ENCODE measurements at regions not wholly inside any gene's neighbourhood (a gene's known extent, or its start where the extent isn't known, plus 50 kb on each side); places are given as distances from the start of the nearest gene placed in this dataset.

DNA sequence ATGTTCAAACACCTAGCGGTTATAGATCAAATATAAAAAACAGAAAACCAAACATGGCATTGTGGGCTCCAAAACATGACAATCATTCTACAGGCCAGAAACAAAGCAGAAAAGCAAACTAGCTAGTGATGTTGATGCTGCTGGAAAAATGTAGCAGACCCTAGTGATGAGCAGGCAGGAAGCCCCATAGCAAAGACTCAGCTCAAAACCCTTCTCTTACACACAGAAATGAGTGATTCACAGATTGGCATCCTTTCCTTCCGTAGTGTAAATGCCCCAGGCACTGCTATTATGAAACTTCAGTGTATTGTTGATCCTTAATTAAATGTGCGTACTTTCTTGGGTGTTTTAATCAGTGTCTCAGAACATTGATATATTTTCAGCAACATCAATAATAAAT is 425.1 kb downstream of the UTRN start:
- Mint-ChIP-seq H3K4me1 (ENCODE audit: low read depth) (peaks cover 6% of the 10 kb centered on the region), H3K4me3 (no peak overlapping the region), H3K36me3 (ENCODE audit: low read depth) (peaks cover 15% of the 10 kb centered on the region), H3K27ac (no peak overlapping the region), H3K9me3 (no peaks in the 10 kb centered on the region), H3K27me3 (no peaks in the 10 kb centered on the region)

DNA sequence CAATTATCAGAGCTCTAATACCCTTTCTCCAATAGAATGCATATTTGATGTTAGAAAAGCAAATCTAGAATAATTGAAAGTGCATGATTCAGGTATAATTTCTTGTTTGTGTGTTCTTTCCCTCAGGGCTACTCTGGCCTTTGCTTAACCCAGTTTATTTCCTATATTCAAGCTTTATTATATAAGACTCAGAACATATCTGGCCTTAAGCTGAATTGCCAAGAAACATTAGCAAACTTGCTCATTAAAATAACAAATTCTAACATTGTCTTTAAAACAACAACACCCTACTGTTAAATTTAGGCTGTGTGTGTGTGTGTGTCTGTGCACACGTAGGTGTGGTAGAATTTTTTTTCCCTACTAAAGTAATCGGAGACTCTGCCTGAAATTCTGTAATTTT is 426.5 kb downstream of the UTRN start:
- Mint-ChIP-seq H3K9me3 (no peaks in the 10 kb centered on the region), H3K27ac (no peak overlapping the region), H3K27me3 (no peaks in the 10 kb centered on the region), H3K36me3 (ENCODE audit: low read depth) (peaks cover 12% of the 10 kb centered on the region), H3K4me1 (ENCODE audit: low read depth) (peaks cover 14% of the 10 kb centered on the region), H3K4me3 (no peak overlapping the region)

DNA sequence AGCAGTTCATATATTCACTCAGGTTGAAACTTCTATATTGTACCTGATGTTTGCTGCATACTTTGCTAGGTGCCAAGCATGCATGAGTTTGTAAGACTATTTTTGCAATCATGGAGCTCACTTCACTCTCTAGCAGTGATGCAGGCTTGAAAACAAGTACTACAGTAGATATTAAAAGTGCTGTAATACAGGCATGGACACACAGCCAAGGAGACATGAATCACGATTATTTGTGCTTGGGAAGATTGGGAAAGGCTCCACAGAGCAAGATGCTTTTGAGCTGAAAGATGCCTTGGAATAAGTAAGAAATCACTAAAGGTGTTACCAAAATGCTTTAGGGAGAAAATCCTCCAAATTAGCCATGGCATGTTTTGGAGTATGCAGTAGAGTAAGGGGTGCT is 427.4 kb downstream of the UTRN start:
- Mint-ChIP-seq H3K4me1 (ENCODE audit: low read depth) (peaks cover 14% of the 10 kb centered on the region), H3K9me3 (no peaks in the 10 kb centered on the region), H3K27me3 (no peaks in the 10 kb centered on the region), H3K36me3 (ENCODE audit: low read depth) (peaks cover 9% of the 10 kb centered on the region), H3K27ac (no peak overlapping the region), H3K4me3 (no peak overlapping the region)

DNA sequence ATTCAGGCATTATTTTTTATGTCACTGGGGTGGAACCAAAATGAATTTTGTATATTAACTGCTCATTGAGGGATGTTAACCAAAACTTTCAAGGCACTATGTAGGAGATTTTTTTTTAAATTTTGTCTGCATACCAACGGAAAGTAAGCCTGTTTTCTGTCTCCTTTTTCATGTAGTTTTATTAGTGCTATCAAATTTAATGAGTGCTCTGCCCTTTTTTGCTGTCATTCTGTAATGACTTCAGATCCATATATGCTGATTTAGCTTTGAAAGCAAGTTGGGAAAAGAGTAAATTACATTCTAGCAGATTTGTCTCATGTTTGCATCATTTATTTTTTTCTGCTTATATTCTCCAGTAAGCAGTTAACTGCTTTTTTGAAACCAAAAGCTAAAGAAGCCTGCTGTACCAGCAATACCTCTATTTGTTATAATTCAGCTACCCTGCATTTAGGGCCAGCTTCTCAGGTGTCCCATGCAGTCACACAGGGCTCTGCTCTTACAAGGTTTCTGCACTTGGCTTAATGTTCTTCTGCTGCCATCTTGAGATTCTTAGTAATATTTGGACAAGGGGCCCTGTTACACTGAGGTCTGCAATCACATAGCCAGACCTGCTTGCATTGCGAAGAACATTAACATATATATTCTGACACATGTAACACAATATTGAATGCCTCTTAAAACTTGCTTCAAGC is 429.0 kb downstream of the UTRN start:
- Mint-ChIP-seq H3K9me3 (no peaks in the 10 kb centered on the region), H3K4me3 (no peak overlapping the region), H3K27me3 (no peaks in the 10 kb centered on the region), H3K36me3 (ENCODE audit: low read depth) (peaks cover 10% of the 10 kb centered on the region), H3K4me1 (ENCODE audit: low read depth) (peaks cover 28% of the 10 kb centered on the region), H3K27ac (no peak overlapping the region)

DNA sequence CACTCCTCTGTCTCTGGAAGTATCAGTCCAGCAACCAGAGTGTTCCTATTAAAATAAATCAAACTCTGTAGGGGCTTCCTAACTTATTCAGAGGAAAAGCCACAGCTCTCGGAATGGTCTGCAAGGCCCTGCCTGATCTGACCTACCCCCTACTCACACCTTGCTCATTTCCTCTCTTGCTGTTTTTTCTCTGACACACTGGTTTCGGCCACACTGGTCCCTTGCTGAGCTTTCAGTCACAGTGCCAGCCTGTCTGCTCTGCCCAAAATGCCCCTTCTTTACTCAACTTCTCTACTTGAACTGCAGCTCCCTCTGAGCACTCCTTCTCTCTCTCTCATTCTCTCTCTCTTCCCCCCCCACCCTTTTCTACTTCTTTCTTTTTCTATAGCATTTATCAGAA is 430.2 kb downstream of the UTRN start:
- H3K36me3 Mint-ChIP-seq (ENCODE audit: low read depth) = peaks cover 15% of the 10 kb centered on the region
- H3K4me1 Mint-ChIP-seq (ENCODE audit: low read depth) = peaks cover 40% of the 10 kb centered on the region
- no peaks in the 10 kb centered on the region for H3K27me3 Mint-ChIP-seq
- no peak overlapping the region for H3K4me3 Mint-ChIP-seq
- no peaks in the 10 kb centered on the region for H3K9me3 Mint-ChIP-seq
- no peak overlapping the region for H3K27ac Mint-ChIP-seq

DNA sequence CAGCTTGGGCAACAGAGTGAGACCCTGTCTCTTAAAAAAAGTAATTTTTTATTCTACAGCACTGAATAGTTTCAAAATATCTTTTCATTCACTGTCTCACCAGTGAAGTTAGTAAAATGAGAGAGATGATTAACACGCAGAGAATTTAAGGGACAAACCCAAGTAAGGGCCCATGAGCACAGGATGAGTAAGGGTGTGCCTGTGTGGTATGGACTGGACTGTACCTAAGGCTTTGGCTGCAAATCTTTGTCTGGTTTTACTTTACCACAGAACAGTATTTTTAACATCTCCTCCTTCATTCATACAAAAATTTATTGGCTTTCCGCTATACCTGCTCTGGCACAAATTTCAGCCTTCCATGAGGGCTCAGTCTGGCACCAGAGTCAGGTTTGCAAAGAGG is 433.3 kb downstream of the UTRN start:
- Mint-ChIP-seq H3K4me1 (ENCODE audit: low read depth) (peaks cover 68% of the 10 kb centered on the region), H3K9me3 (peaks cover 2% of the 10 kb centered on the region), H3K27ac (no peak overlapping the region), H3K27me3 (no peaks in the 10 kb centered on the region), H3K4me3 (no peak overlapping the region), H3K36me3 (ENCODE audit: low read depth) (peaks cover 20% of the 10 kb centered on the region)

DNA sequence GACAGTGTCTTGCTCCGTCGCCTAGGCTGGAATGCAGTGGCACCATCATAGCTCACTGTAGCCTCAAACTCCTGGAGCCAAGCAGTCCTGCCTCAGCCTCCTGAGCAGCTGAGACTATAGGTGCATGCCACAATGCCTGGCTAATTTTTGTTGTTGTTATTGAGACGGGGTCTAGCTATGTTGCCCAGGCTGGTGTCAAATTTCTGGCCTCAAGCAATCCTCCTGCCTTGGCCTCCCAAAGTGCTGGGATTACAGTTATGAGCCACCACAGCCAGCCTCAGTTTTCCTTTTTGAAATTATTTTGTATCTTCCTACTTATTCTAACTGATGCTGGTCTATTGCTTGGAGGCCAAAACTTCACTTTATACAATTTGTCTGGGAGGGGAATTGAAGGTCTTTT is 436.1 kb downstream of the UTRN start:
- Mint-ChIP-seq H3K36me3 (ENCODE audit: low read depth) (peaks cover 31% of the 10 kb centered on the region), H3K9me3 (peaks cover 4% of the 10 kb centered on the region), H3K27ac (peak overlapping the region; percentile 49), H3K27me3 (no peaks in the 10 kb centered on the region), H3K4me3 (no peak overlapping the region), H3K4me1 (ENCODE audit: low read depth) (peaks cover 75% of the 10 kb centered on the region)

DNA sequence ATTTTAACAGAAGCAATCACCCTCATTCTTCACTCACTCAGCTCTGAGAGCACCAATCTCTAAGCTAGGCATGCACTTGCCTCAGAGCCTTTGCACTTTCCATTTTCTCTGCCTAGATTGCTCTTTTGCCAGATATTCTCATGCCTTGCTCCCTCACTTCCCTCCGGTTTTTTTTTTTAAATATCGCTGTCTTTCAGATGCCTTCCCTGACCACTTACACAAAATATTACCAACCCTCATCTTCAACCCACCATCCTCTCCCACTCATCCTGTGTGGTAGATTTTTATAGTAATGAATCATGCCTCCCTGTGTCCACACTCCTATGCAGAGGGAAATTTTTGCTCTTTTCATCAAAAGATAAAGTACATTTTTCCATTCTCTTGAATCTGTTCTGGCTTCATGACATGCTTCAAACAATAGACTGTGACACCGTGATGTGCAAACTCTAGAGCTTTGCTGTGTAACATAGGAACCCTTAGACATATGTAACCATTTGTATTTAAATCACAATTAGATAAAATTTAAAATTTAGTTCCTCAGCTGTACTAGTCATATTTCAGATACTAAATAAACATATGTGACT is 437.1 kb downstream of the UTRN start:
- peak overlapping the region; percentile 40 for H3K4me3 Mint-ChIP-seq
- H3K27ac Mint-ChIP-seq = peak overlapping the region; percentile 87
- no peaks in the 10 kb centered on the region for H3K27me3 Mint-ChIP-seq
- H3K9me3 Mint-ChIP-seq = peaks cover 4% of the 10 kb centered on the region
- peaks cover 85% of the 10 kb centered on the region for H3K4me1 Mint-ChIP-seq (ENCODE audit: low read depth)
- H3K36me3 Mint-ChIP-seq (ENCODE audit: low read depth) = peaks cover 35% of the 10 kb centered on the region

DNA sequence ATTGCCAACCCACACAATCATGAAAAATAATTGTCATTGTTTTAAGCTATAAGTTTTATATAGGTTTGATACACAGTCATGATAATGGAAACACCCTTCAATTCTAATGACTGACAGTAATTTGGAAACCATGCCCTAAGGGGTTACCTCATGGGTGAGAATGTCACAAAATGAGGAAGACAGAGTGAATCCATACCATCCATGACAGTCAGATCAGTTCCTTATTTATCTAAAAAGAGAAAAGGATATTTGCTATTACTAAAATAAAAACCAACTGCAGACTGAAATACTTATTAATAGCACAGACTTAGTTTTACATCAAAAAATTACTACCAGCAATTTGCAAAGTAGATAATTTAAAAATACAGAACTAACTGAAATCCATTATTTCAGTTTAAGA is 437.8 kb downstream of the UTRN start:
- H3K4me1 Mint-ChIP-seq (ENCODE audit: low read depth) = peaks cover 85% of the 10 kb centered on the region

DNA sequence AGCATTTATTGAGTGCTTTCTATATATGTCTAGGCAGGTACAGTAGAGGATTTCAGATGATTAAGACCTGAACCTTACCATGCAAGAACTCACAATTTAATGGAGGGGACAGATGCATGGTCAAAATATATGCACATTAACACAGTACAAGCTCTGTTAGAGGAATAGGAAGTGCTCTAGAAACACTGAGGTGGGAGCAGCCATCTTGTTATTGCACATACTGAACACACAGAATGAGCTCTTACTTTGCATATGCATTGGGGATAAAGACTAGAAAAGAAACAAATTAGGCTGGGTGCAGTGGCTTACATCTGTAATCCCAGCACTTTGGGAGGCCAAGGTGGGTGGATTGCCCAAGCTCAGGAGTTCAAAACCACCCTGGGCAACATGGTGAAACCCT is 438.3 kb downstream of the UTRN start:
- Mint-ChIP-seq H3K4me1 (ENCODE audit: low read depth) (peaks cover 84% of the 10 kb centered on the region), H3K27ac (peak overlapping the region; percentile 87), H3K36me3 (ENCODE audit: low read depth) (peaks cover 35% of the 10 kb centered on the region), H3K4me3 (no peak overlapping the region), H3K27me3 (no peaks in the 10 kb centered on the region), H3K9me3 (peaks cover 4% of the 10 kb centered on the region)

More for the DNA sequence above, 437.8 kb downstream of the UTRN start:
- peaks cover 35% of the 10 kb centered on the region for H3K36me3 Mint-ChIP-seq (ENCODE audit: low read depth)
- H3K4me3 Mint-ChIP-seq = no peak overlapping the region
- peaks cover 4% of the 10 kb centered on the region for H3K9me3 Mint-ChIP-seq
- peak overlapping the region; percentile 87 for H3K27ac Mint-ChIP-seq
- H3K27me3 Mint-ChIP-seq = no peaks in the 10 kb centered on the region

DNA sequence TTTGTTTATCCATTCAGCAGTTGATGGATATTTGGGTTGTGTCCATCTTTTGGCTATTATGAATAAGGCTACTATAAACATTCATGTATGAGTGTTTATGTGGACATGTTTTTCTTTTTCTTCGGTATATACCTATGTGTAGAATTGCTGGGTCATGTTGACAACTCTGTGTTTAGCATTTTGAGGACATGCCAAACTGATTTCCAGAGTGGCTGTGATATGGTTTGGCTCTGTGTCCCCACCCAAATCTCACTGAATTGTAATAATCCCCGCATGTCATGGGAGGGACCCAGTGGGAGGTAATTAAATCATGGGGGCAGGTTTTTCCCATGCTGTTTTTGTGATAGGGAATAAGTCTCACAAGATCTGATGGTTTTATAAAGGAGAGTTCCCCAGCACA is 439.7 kb downstream of the UTRN start:
- H3K9me3 Mint-ChIP-seq = peaks cover 4% of the 10 kb centered on the region
- H3K4me3 Mint-ChIP-seq = no peak overlapping the region
- H3K36me3 Mint-ChIP-seq (ENCODE audit: low read depth) = peaks cover 25% of the 10 kb centered on the region
- peak overlapping the region; percentile 68 for H3K27ac Mint-ChIP-seq
- H3K27me3 Mint-ChIP-seq = no peaks in the 10 kb centered on the region
- peaks cover 84% of the 10 kb centered on the region for H3K4me1 Mint-ChIP-seq (ENCODE audit: low read depth)

DNA sequence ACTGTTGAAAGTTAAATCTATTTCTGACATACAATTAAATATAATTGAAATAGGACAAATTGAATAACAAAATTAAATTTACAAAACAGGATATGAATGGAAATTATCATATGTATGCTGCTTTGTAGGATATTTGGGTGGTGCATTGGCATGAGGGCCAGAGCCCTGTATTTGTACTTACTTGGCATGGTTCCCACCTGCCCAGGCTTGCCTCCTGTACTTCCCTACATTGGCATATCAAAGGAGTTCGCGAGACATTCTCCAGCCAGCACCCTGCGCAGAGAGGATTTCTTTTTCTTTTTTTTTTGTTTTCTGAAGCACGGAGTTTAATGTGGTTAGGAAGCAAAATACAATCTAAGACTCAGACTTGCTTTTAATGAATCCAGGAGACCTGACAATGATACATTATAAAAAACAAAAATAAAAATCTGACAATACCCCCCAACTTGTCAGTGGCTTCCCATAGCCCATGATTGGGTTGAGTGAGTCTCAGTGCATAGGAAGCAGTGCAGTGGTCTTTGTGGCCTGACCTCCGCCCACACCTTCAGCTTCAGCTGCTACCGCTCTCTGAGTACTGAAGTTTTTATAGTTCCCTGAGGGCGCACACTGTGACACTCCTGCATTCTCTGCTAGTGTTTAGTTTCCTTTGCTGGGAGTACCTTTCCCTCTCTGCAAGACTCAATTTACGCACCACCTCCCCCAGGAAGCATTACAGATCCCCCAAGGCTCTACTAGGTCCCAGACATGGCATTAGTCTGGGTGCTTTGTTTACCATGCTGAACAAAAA is 440.8 kb downstream of the UTRN start:
- Mint-ChIP-seq H3K4me1 (ENCODE audit: low read depth) (peaks cover 81% of the 10 kb centered on the region), H3K9me3 (peaks cover 4% of the 10 kb centered on the region), H3K4me3 (peak overlapping the region; percentile 33), H3K36me3 (ENCODE audit: low read depth) (peaks cover 25% of the 10 kb centered on the region), H3K27me3 (no peaks in the 10 kb centered on the region), H3K27ac (peak overlapping the region; percentile 86)

DNA sequence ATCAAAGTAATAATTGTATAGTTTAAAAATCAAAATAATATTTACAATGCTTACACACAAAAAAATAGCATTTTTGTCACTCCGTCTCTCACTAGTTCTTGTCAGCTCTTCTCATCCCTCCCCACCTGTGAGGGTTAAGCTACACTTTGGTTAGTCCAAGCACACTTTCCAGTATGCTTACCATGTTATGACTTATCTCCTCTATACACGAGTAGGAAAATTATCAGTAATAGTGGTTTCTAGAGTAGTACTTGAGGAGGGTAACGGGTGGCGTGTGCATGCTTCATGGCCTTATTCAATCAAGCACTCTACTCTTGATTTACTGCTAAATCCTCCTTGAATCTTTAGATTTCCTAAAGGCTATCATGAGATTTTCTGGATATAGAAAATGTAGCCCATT is 443.7 kb downstream of the UTRN start:
- Mint-ChIP-seq H3K36me3 (ENCODE audit: low read depth) (peaks cover 26% of the 10 kb centered on the region), H3K4me1 (ENCODE audit: low read depth) (peaks cover 55% of the 10 kb centered on the region), H3K27ac (peak overlapping the region; percentile 50), H3K9me3 (no peaks in the 10 kb centered on the region), H3K27me3 (no peaks in the 10 kb centered on the region), H3K4me3 (no peak overlapping the region)

DNA sequence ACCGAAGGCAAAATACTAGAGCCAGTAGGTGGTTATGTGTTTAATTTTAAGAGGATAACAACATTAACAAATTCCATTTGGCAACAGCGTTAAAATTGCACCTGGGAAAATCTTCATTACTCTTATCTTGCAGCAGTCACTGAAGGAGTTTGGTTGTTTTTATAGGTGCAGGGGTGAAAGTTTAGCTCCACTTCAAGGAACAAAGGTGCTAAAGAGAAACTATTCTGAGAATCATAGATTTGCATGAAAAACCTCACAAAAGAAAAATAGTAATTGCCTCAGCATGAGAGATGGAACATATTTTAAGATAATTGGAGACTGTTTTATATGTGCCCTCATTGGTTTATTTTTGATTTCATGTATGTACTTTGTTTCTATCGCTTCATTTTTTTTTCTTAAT is 444.4 kb downstream of the UTRN start:
- peak overlapping the region; percentile 84 for H3K27ac Mint-ChIP-seq

DNA sequence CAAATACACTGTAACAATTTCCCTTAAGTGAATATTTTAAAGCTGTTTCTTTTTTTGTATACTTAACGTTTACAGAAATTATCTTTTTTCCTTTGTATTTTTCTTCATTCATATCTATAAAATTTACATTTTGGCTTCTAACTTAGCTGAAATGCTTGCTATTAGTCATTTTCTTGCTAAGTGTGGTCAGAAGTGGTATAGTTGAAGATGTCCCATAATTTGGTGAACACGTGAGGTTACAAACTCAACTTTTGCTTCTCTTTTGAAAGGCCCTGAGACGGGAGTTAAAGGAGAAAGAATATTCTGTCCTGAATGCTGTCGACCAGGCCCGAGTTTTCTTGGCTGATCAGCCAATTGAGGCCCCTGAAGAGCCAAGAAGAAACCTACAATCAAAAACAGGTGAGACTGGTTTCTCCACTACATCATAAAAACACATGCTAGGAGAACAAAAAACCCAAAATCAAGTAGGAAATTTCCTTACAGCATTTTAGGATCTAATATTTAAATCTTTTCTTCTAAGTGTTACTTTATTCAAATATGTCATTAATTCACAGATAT is 445.0 kb downstream of the UTRN start:
- Mint-ChIP-seq H3K9me3 (no peaks in the 10 kb centered on the region), H3K27ac (peak overlapping the region; percentile 84), H3K4me1 (ENCODE audit: low read depth) (peaks cover 47% of the 10 kb centered on the region), H3K36me3 (ENCODE audit: low read depth) (peaks cover 29% of the 10 kb centered on the region), H3K27me3 (no peaks in the 10 kb centered on the region), H3K4me3 (peak overlapping the region; percentile 26)

More for the DNA sequence above, 444.4 kb downstream of the UTRN start:
- Mint-ChIP-seq H3K36me3 (ENCODE audit: low read depth) (peaks cover 31% of the 10 kb centered on the region), H3K4me1 (ENCODE audit: low read depth) (peaks cover 54% of the 10 kb centered on the region), H3K9me3 (no peaks in the 10 kb centered on the region), H3K27me3 (no peaks in the 10 kb centered on the region), H3K4me3 (peak overlapping the region; percentile 30)
